ENCODE measurements at regions not wholly inside any gene's neighbourhood (a gene's known extent, or its start where the extent isn't known, plus 50 kb on each side); places are given as distances from the start of the nearest gene placed in this dataset.

GRCh38 chr6:156510242-156510641 lies 266.9 kb upstream of the ARID1B start:
- DNase-seq = no peak

- no peak for DNase-seq
These were observed 267.7 kb upstream of the ARID1B start for GRCh38 chr6:156509496-156509895.

GRCh38 chr6:156508923-156509322 lies 268.3 kb upstream of the ARID1B start:
- no peak for DNase-seq

- DNase-seq = no peak
These were observed 269.1 kb upstream of the ARID1B start for GRCh38 chr6:156508126-156508525.

GRCh38 chr6:156507656-156508055 lies 269.5 kb upstream of the ARID1B start:
- DNase-seq = no peak

- DNase-seq = no peak
These were observed 270.1 kb upstream of the ARID1B start for GRCh38 chr6:156507106-156507505.

GRCh38 chr6:156502969-156503504 lies 274.1 kb upstream of the ARID1B start:
- DNase-seq = no peak

GRCh38 chr6:156497618-156498017 lies 279.6 kb upstream of the ARID1B start:
- DNase-seq = no peak

GRCh38 chr6:156487877-156488276 lies 289.3 kb upstream of the ARID1B start:
- no peak for DNase-seq

- DNase-seq = no peak
These were observed 292.0 kb upstream of the ARID1B start for GRCh38 chr6:156485150-156485549.

GRCh38 chr6:156474507-156475120 lies 302.6 kb upstream of the ARID1B start:
- no peak for DNase-seq

- no peak for DNase-seq
These were observed 306.2 kb upstream of the ARID1B start for GRCh38 chr6:156471000-156471399.

GRCh38 chr6:156464100-156464878 lies 312.9 kb upstream of the ARID1B start:
- no peak for DNase-seq

- peak in 1 of 2 experiments; percentile 15 for DNase-seq
These were observed 315.5 kb upstream of the ARID1B start for GRCh38 chr6:156461647-156462046.

- DNase-seq = no peak
These were observed 319.6 kb upstream of the ARID1B start for GRCh38 chr6:156457601-156458000.

GRCh38 chr6:156455847-156456246 lies 321.3 kb upstream of the ARID1B start:
- no peak for DNase-seq

- no peak for DNase-seq
These were observed 322.3 kb upstream of the ARID1B start for GRCh38 chr6:156454867-156455266.

GRCh38 chr6:156451726-156452125 lies 325.5 kb upstream of the ARID1B start:
- no peak for DNase-seq

- DNase-seq = no peak
These were observed 326.1 kb upstream of the ARID1B start for GRCh38 chr6:156451088-156451487.

- DNase-seq = no peak
These were observed 326.8 kb upstream of the ARID1B start for GRCh38 chr6:156450421-156450820.

GRCh38 chr6:156449569-156449968 lies 327.6 kb upstream of the ARID1B start:
- no peak for DNase-seq

GRCh38 chr6:156449128-156449527 lies 328.1 kb upstream of the ARID1B start:
- no peak for DNase-seq

- no peak for DNase-seq
These were observed 328.6 kb upstream of the ARID1B start for GRCh38 chr6:156448579-156448978.

- DNase-seq = no peak
These were observed 336.5 kb upstream of the ARID1B start for GRCh38 chr6:156440688-156441087.

All from NCI-H187 (cell line).